GM12878 (cell line): ENCODE measurements at regions not wholly inside any gene's neighbourhood (a gene's known extent, or its start where the extent isn't known, plus 50 kb on each side); places are given as distances from the start of the nearest gene placed in this dataset.

Experiments used
- ATAC-seq: fragments of 200-7000 bp; cut with Tn5 transposase; 3 replicates; pipeline ENCODE4 v1.9.1; 2020; ENCODE audit warnings: mild to moderate bottlenecking, moderate library complexity
- BruUV-seq: library from RNA; stranded (reverse); fragments of 400-500 nt; replicated peaks from 2 replicates; lab custom pipeline; 2021; lab: Mats Ljungman, UMichigan
- CTCF ChIA-PET: fragments of 300-600 bp; sonication (Branson Sonifier 250); formaldehyde crosslinking; extraction: SDS; loops from one replicate; lab custom pipeline; 2021; ENCODE audit warnings: inconsistent platforms; lab: Yijun Ruan, JAX
- POLR2A ChIA-PET: fragments of 350-600 bp; formaldehyde crosslinking; extraction: SDS; loops from one replicate; lab custom pipeline; 2021; ENCODE audit warnings: inconsistent platforms; lab: Charles Lee
- RAD21 ChIA-PET: fragments of 300-600 bp; sonication (Branson Sonifier 250); formaldehyde crosslinking; loops from one replicate; lab custom pipeline; 2023; ENCODE audit warnings: antibody characterized with exemption; ENCODE audit not compliant: unreplicated experiment; lab: Charles Lee
- SMC1A ChIA-PET: fragments of 300-600 bp; sonication (Branson Sonifier 250); formaldehyde crosslinking; loops from one replicate; lab custom pipeline; 2023; ENCODE audit not compliant: unreplicated experiment, uncharacterized antibody; lab: Charles Lee
- DNase-seq: peaks from one replicate; pipeline ENCODE4 v3.0.0-alpha.2; 2011; ENCODE audit warnings: low read depth, low spot score
- FAIRE-seq: peaks from 3 replicates; lab custom pipeline; 2011; peaks lifted over from hg19 to GRCh38; lab: Jason Lieb, UNC
- H2AFZ ChIP-seq: 2 replicates; pipeline ENCODE4 v1.6.0; 2011; ENCODE audit warnings: low read depth, low read length, control low read depth; ENCODE audit not compliant: control insufficient read depth
- H3K27ac ChIP-seq: 2 replicates; pipeline ENCODE4 v1.5.1; 2011; ENCODE audit warnings: control low read depth; ENCODE audit not compliant: control insufficient read depth, insufficient read depth
- H3K27me3 ChIP-seq, 2 experiments: replicated peaks in 1 of 2; 2 replicates each; pipeline versions ENCODE4 v1.6.0 to v1.6.1; 2011; ENCODE audit warnings: low read length in 1 of 2; ENCODE audit not compliant: control insufficient read depth in 2 of 2, insufficient read depth in 2 of 2
- H3K36me3 ChIP-seq, 2 experiments: 2 replicates each; pipeline ENCODE4 v1.5.1; 2011; ENCODE audit warnings: low read length in 1 of 2; ENCODE audit not compliant: control insufficient read depth in 2 of 2, insufficient read depth in 2 of 2
- H3K4me1 ChIP-seq: 2 replicates; pipeline ENCODE4 v1.6.1; 2011; ENCODE audit warnings: mild to moderate bottlenecking, low read length, moderate library complexity, mixed read lengths; ENCODE audit not compliant: control insufficient read depth, insufficient read depth
- H3K4me2 ChIP-seq: 2 replicates; pipeline ENCODE4 v1.6.0; 2011; ENCODE audit warnings: control low read depth; ENCODE audit not compliant: control insufficient read depth, insufficient read depth
- H3K4me3 ChIP-seq: fragments of 200-600 bp; sonication (generic); 2 replicates; pipeline ENCODE4 v1.5.1; 2016
- H3K79me2 ChIP-seq: 2 replicates; pipeline ENCODE4 v1.6.0; 2011; ENCODE audit warnings: low read length; ENCODE audit not compliant: control insufficient read depth, insufficient read depth
- H3K9ac ChIP-seq: 2 replicates; pipeline ENCODE4 v1.8.0; 2011; ENCODE audit warnings: low read length, control low read depth, mixed read lengths; ENCODE audit not compliant: control insufficient read depth, insufficient read depth
- H3K9me3 ChIP-seq: replicated peaks from 3 replicates; pipeline ENCODE4 v1.5.1; 2011; ENCODE audit warnings: mild to moderate bottlenecking, low read length; ENCODE audit not compliant: control insufficient read depth, insufficient read depth
- H4K20me1 ChIP-seq: 2 replicates; pipeline ENCODE4 v1.6.0; 2011; ENCODE audit not compliant: control insufficient read depth, insufficient read depth
- CTCF ChIP-seq, 3 experiments: IDR thresholded peaks in 2 of 3; conservative IDR thresholded peaks in 1 of 3; 2 replicates each; pipeline ENCODE4 v1.5.1; 2011; ENCODE audit warnings: low read depth in 3 of 3, low read length in 3 of 3, mild to moderate bottlenecking in 3 of 3, control low read depth in 2 of 3, moderate library complexity in 2 of 3, inconsistent platforms in 1 of 3, mixed read lengths in 1 of 3; ENCODE audit not compliant: control insufficient read depth in 2 of 3, insufficient read depth in 1 of 3; ENCODE audit errors: extremely low read depth in 1 of 3
- IKZF2 ChIP-seq, 2 experiments: fragments of 450-650 bp; IDR thresholded peaks; 2 replicates each; pipeline ENCODE4 v1.6.1; 2017; ENCODE audit warnings: mild to moderate bottlenecking in 2 of 2, moderate library complexity in 2 of 2
- MYB ChIP-seq: fragments of 150-350 bp; IDR thresholded peaks from 2 replicates; pipeline ENCODE4 v1.6.1; 2014; ENCODE audit warnings: mild to moderate bottlenecking, low read depth, low read length, borderline replicate concordance
- SIN3A ChIP-seq: IDR thresholded peaks from 2 replicates; pipeline ENCODE4 v1.6.1; 2012; ENCODE audit warnings: low read depth, low read length, improper control_type of control experiment
- ZNF687 ChIP-seq: fragments of 450-650 bp; IDR thresholded peaks from 2 replicates; pipeline ENCODE4 v1.6.1; 2017; ENCODE audit warnings: mild to moderate bottlenecking, moderate library complexity
- WGBS: methylation state at CpG from one replicate; pipeline ENCODE4 v1.1.6; 2016; ENCODE audit warnings: low lambda C conversion rate; ENCODE audit not compliant: insufficient replicate concordance, insufficient coverage; ENCODE audit errors: missing lambda C conversion rate; 5-methylcytosine and 5-hydroxymethylcytosine counted together
- in situ Hi-C: fragments of 300-500 bp; cut with MboI; formaldehyde crosslinking; loops from 9 replicates; pipeline ENCODE4 v1.14.3; 2018; ENCODE audit warnings: mixed read lengths
- intact Hi-C: fragments of 100-400 bp; cut with micrococcal nuclease; formaldehyde crosslinking; loops from one replicate; pipeline ENCODE4 v1.14.2; 2022; ENCODE audit not compliant: unreplicated experiment

GRCh38 chr14:38042322-38042721, 165.4 kb upstream of the SSTR1 start:
- no peaks in the 10 kb centered on the region for H4K20me1 ChIP-seq
- ATAC-seq (no peak), FAIRE-seq (no peak), DNase-seq (no peak)
- no TSS peak for BruUV-seq
- no peak overlapping the region for H3K9ac ChIP-seq
- RAD21 ChIA-PET = no interaction called here
- in situ Hi-C loops = no loop called here
- CTCF ChIA-PET = no interaction called here
- no peak overlapping the region for H2AFZ ChIP-seq
- no peaks in the 10 kb centered on the region for H3K79me2 ChIP-seq
- H3K27me3 ChIP-seq = no peaks in the 10 kb centered on the region
- SMC1A ChIA-PET = no interaction called here
- no peaks in the 10 kb centered on the region for H3K4me1 ChIP-seq
- H3K4me2 ChIP-seq = no peak overlapping the region
- no peak overlapping the region for H3K4me3 ChIP-seq
- WGBS = 52% methylated on average over 7 of the region's 7 CpGs
- TF ChIP-seq SIN3A (no peak), CTCF (IDR thresholded peaks at IDR 0.05 in 2 of 3, conservative IDR thresholded peaks at IDR 0.05 in 1 of 3; ENCODE audit: control insufficient read depth in 2 of 3, extremely low read depth in 1 of 3, insufficient read depth in 1 of 3, low read depth in 3 of 3, low read length in 3 of 3) (no peak)
- no peaks in the 10 kb centered on the region for H3K9me3 ChIP-seq
- no peaks in the 10 kb centered on the region for H3K36me3 ChIP-seq
- intact Hi-C loops = no loop called here
- POLR2A ChIA-PET = no interaction called here
- H3K27ac ChIP-seq = no peak overlapping the region

GRCh38 chr14:38044710-38045109, 163.0 kb upstream of the SSTR1 start:
- Histone ChIP-seq H3K9me3 (no peaks in the 10 kb centered on the region), H3K4me3 (no peak overlapping the region), H3K36me3 (no peaks in the 10 kb centered on the region), H3K79me2 (no peaks in the 10 kb centered on the region), H3K4me2 (no peak overlapping the region), H3K27me3 (no peaks in the 10 kb centered on the region), H2AFZ (no peak overlapping the region), H4K20me1 (no peaks in the 10 kb centered on the region), H3K4me1 (no peaks in the 10 kb centered on the region), H3K27ac (no peak overlapping the region), H3K9ac (no peak overlapping the region)
- SMC1A ChIA-PET = no interaction called here
- no TSS peak for BruUV-seq
- WGBS = 30% methylated on average over 4 of the region's 4 CpGs
- RAD21 ChIA-PET = no interaction called here
- DNase-seq (no peak), ATAC-seq (no peak), FAIRE-seq (no peak)
- CTCF ChIA-PET = no interaction called here
- TF ChIP-seq MYB = no peak
- TF ChIP-seq ZNF687 = no peak
- TF ChIP-seq IKZF2 (IDR thresholded peaks at IDR 0.05) = no peak
- in situ Hi-C loops (no loop called here), intact Hi-C loops (no loop called here)
- POLR2A ChIA-PET = no interaction called here
